Ishikawa (cell line): ENCODE measurements at regions not wholly inside any gene's neighbourhood (a gene's known extent, or its start where the extent isn't known, plus 50 kb on each side); places are given as distances from the start of the nearest gene placed in this dataset.

Source experiments
- CEBPB ChIP-seq: IDR thresholded peaks from 2 replicates; pipeline ENCODE4 v1.6.1; 2012
- CREB1 ChIP-seq: IDR thresholded peaks from 2 replicates; pipeline ENCODE4 v1.6.1; 2012; ENCODE audit warnings: low read depth
- EGR1 ChIP-seq: IDR thresholded peaks from 2 replicates; pipeline ENCODE4 v1.6.1; 2012
- EP300 ChIP-seq: IDR thresholded peaks from 2 replicates; pipeline ENCODE4 v1.6.1; 2012; ENCODE audit warnings: borderline replicate concordance
- FOXM1 ChIP-seq: IDR thresholded peaks from 2 replicates; pipeline ENCODE4 v1.6.1; 2012; ENCODE audit warnings: low read depth, borderline replicate concordance
- NFIC ChIP-seq: IDR thresholded peaks from 2 replicates; pipeline ENCODE4 v1.6.1; 2012
- RAD21 ChIP-seq: IDR thresholded peaks from 2 replicates; pipeline ENCODE4 v1.6.1; 2012; ENCODE audit warnings: low read depth
- TAF1 ChIP-seq: IDR thresholded peaks from 2 replicates; pipeline ENCODE4 v1.6.1; 2012; ENCODE audit warnings: low read depth, mild to moderate bottlenecking
- TCF12 ChIP-seq: IDR thresholded peaks from 2 replicates; pipeline ENCODE4 v1.6.1; 2012; ENCODE audit warnings: low read depth
- TEAD4 ChIP-seq: IDR thresholded peaks from 2 replicates; pipeline ENCODE4 v1.6.1; 2012
- YY1 ChIP-seq: IDR thresholded peaks from 2 replicates; pipeline ENCODE4 v1.6.1; 2012; ENCODE audit warnings: low read depth
- ZBTB7A ChIP-seq: IDR thresholded peaks from 2 replicates; pipeline ENCODE4 v1.6.1; 2012; ENCODE audit warnings: low read depth
- TF ChIP-seq, protein P1 (sequence below): IDR thresholded peaks from 2 replicates; pipeline ENCODE4 v1.6.1; 2012; ENCODE audit warnings: low read depth, mild to moderate bottlenecking
- TF ChIP-seq, protein P2 (sequence below): IDR thresholded peaks from 2 replicates; pipeline ENCODE4 v1.6.1; 2012
- TF ChIP-seq, protein P3 (sequence below): IDR thresholded peaks from 2 replicates; pipeline ENCODE4 v1.6.1; 2012

- TF ChIP-seq NFIC, result no peak
- no peak for TF ChIP-seq EP300
- no peak for TF ChIP-seq YY1
- no peak for TF ChIP-seq TEAD4
- no peak for TF ChIP-seq EGR1
- TF ChIP-seq, protein P1, sequence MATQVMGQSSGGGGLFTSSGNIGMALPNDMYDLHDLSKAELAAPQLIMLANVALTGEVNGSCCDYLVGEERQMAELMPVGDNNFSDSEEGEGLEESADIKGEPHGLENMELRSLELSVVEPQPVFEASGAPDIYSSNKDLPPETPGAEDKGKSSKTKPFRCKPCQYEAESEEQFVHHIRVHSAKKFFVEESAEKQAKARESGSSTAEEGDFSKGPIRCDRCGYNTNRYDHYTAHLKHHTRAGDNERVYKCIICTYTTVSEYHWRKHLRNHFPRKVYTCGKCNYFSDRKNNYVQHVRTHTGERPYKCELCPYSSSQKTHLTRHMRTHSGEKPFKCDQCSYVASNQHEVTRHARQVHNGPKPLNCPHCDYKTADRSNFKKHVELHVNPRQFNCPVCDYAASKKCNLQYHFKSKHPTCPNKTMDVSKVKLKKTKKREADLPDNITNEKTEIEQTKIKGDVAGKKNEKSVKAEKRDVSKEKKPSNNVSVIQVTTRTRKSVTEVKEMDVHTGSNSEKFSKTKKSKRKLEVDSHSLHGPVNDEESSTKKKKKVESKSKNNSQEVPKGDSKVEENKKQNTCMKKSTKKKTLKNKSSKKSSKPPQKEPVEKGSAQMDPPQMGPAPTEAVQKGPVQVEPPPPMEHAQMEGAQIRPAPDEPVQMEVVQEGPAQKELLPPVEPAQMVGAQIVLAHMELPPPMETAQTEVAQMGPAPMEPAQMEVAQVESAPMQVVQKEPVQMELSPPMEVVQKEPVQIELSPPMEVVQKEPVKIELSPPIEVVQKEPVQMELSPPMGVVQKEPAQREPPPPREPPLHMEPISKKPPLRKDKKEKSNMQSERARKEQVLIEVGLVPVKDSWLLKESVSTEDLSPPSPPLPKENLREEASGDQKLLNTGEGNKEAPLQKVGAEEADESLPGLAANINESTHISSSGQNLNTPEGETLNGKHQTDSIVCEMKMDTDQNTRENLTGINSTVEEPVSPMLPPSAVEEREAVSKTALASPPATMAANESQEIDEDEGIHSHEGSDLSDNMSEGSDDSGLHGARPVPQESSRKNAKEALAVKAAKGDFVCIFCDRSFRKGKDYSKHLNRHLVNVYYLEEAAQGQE, result no peak
- no peak for TF ChIP-seq CREB1
- no peak for TF ChIP-seq TAF1
- TF ChIP-seq, protein P2, sequence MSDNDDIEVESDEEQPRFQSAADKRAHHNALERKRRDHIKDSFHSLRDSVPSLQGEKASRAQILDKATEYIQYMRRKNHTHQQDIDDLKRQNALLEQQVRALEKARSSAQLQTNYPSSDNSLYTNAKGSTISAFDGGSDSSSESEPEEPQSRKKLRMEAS, result no peak
- TF ChIP-seq, protein P3, sequence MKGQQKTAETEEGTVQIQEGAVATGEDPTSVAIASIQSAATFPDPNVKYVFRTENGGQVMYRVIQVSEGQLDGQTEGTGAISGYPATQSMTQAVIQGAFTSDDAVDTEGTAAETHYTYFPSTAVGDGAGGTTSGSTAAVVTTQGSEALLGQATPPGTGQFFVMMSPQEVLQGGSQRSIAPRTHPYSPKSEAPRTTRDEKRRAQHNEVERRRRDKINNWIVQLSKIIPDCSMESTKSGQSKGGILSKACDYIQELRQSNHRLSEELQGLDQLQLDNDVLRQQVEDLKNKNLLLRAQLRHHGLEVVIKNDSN, result no peak
- no peak for TF ChIP-seq FOXM1
Measured at GRCh38 chr7:131727189-131727588, 170.8 kb upstream of the PODXL start.

- TF ChIP-seq EGR1 (no peak), NFIC (no peak), TEAD4 (no peak), YY1 (no peak), TCF12 (no peak), CREB1 (no peak), ZBTB7A (no peak), CEBPB (no peak), TAF1 (no peak)
- TF ChIP-seq, protein P1, result no peak
- TF ChIP-seq, protein P3, result no peak
Measured at GRCh38 chr7:131726686-131727085, 170.3 kb upstream of the PODXL start.

DNA sequence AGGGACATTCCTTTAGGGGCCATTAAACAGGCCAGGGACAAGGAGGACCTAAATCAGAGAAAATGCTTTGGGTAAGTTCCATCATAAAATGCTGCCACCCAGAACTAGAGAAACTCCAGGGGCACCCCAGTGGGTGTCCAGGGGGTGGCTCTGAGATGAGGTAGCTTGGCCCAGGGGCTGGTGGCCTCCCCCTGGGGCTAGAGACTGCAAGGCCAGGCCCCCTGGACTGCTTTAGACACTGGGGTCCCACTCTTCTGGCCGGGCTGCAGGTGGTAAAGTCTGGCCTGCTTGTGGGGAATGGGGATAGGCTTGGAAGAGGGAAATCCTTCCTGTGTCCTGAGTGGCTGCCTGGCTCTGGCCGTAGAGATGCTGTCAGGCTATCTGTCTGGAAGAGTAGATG, 169.6 kb upstream of the PODXL start:
- TF ChIP-seq, protein P1, result no peak
- no peak for TF ChIP-seq EGR1
- no peak for TF ChIP-seq TAF1
- no peak for TF ChIP-seq FOXM1
- TF ChIP-seq CREB1, result no peak
- TF ChIP-seq, protein P3, result no peak
- no peak for TF ChIP-seq ZBTB7A

GRCh38 chr7:131724776-131725345, 168.4 kb upstream of the PODXL start:
- TF ChIP-seq RAD21, result no peak
- no peak for TF ChIP-seq FOXM1
- no peak for TF ChIP-seq EGR1
- no peak for TF ChIP-seq TAF1
- TF ChIP-seq YY1, result no peak
- TF ChIP-seq CEBPB, result no peak

DNA sequence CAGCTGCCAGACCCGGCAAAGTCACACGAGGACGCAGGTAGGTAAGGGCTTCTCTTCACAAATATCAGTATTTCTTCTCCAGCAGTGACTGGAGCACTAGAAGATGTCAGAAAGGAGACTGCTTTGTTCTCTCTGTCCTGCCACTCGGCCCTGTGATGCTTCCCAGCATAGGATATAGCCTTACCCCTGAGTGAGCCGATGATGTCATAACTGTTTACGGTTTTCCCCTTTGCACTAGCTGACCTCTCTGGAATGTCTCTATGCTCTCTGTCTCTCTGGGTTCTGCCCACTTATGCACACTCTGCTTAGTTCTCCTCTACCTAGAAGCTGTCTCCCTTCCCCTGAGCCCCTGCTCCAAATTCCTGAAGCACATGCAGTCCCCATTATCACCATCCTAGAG, 167.5 kb upstream of the PODXL start:
- no peak for TF ChIP-seq NFIC
- TF ChIP-seq TEAD4, result no peak
- TF ChIP-seq, protein P3, result no peak
- no peak for TF ChIP-seq YY1
- TF ChIP-seq, protein P1, result no peak
- no peak for TF ChIP-seq EP300
